C4-2B (cell line): ENCODE measurements at regions not wholly inside any gene's neighbourhood (a gene's known extent, or its start where the extent isn't known, plus 50 kb on each side); places are given as distances from the start of the nearest gene placed in this dataset.

Source experiments
- ZFX ChIP-seq: fragments of 450-650 bp; IDR thresholded peaks from 2 replicates; pipeline ENCODE4 v1.6.1; 2017
- TF ChIP-seq, protein P1 (sequence below): fragments of 450-650 bp; conservative IDR thresholded peaks from 2 replicates; pipeline ENCODE4 v1.5.1; 2017; ENCODE audit warnings: mild to moderate bottlenecking

DNA sequence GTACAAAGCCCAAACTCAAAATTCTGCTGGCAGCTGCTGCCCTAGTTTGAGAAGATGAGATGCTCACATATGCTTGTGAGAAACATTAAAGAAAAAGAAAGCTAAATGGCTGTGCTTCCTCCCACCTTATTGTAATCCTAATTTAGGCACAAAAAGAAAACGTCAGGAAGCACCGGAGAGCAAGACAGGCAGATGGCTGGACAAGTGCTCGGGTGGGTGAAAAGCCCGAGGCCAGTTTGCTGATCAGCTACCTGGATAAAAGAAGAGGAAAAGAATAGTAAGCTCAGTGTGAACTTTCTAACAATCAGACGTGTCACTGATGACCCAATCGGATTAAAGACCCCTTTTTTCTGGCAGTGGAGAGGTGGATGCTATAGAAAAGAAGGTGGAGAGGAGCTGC is 368.0 kb upstream of the ATP10A start:
- TF ChIP-seq, protein P1, sequence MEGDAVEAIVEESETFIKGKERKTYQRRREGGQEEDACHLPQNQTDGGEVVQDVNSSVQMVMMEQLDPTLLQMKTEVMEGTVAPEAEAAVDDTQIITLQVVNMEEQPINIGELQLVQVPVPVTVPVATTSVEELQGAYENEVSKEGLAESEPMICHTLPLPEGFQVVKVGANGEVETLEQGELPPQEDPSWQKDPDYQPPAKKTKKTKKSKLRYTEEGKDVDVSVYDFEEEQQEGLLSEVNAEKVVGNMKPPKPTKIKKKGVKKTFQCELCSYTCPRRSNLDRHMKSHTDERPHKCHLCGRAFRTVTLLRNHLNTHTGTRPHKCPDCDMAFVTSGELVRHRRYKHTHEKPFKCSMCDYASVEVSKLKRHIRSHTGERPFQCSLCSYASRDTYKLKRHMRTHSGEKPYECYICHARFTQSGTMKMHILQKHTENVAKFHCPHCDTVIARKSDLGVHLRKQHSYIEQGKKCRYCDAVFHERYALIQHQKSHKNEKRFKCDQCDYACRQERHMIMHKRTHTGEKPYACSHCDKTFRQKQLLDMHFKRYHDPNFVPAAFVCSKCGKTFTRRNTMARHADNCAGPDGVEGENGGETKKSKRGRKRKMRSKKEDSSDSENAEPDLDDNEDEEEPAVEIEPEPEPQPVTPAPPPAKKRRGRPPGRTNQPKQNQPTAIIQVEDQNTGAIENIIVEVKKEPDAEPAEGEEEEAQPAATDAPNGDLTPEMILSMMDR: no peak
- no peak for TF ChIP-seq ZFX
